GM12878 (cell line): ENCODE measurements at regions not wholly inside any gene's neighbourhood (a gene's known extent, or its start where the extent isn't known, plus 50 kb on each side); places are given as distances from the start of the nearest gene placed in this dataset.

Experiments used
- CBX3 ChIP-seq: fragments of 200-600 bp; sonication (generic); IDR thresholded peaks from 2 replicates; pipeline ENCODE4 v1.6.1; 2016; ENCODE audit warnings: low read depth, borderline replicate concordance
- CEBPB ChIP-seq, 2 experiments: fragments of 150-350 bp in 1 of 2; IDR thresholded peaks; 2 replicates each; pipeline ENCODE4 v1.6.1; 2012 to 2014; ENCODE audit warnings: low read depth in 2 of 2, low read length in 2 of 2, borderline replicate concordance in 1 of 2, inconsistent platforms in 1 of 2
- CHD1 ChIP-seq: IDR thresholded peaks from 2 replicates; pipeline ENCODE4 v1.6.1; 2012; ENCODE audit warnings: low read depth, low read length, improper control_type of control experiment
- ETV6 ChIP-seq, 2 experiments: fragments of 450-650 bp in 1 of 2; IDR thresholded peaks in 1 of 2; conservative IDR thresholded peaks in 1 of 2; 2 replicates each; pipeline ENCODE4 v1.6.1; 2014; ENCODE audit warnings: antibody characterized with exemption in 1 of 2, borderline replicate concordance in 1 of 2, low read depth in 1 of 2, mild to moderate bottlenecking in 1 of 2, moderate library complexity in 1 of 2
- HDAC2 ChIP-seq: fragments of 200-600 bp; sonication (generic); IDR thresholded peaks from 2 replicates; pipeline ENCODE4 v1.6.1; 2017
- HDAC6 ChIP-seq: fragments of 200-600 bp; sonication (generic); IDR thresholded peaks from one replicate; pipeline ENCODE4 v1.8.0; 2017; ENCODE audit warnings: antibody characterized with exemption; ENCODE audit not compliant: unreplicated experiment
- HDGF ChIP-seq: fragments of 450-650 bp; IDR thresholded peaks from 2 replicates; pipeline ENCODE4 v1.6.1; 2016; ENCODE audit warnings: antibody characterized with exemption
- JUND ChIP-seq: IDR thresholded peaks from 2 replicates; pipeline ENCODE4 v1.6.1; 2012; ENCODE audit warnings: low read depth, mild to moderate bottlenecking, low read length, improper control_type of control experiment, moderate library complexity
- MEF2A ChIP-seq: IDR thresholded peaks from 2 replicates; pipeline ENCODE4 v1.6.1; 2011; ENCODE audit warnings: low read depth, mild to moderate bottlenecking, low read length, moderate library complexity; ENCODE audit not compliant: insufficient read depth
- NBN ChIP-seq: fragments of 450-650 bp; IDR thresholded peaks from 2 replicates; pipeline ENCODE4 v1.6.1; 2016
- NFYA ChIP-seq: IDR thresholded peaks from 2 replicates; pipeline ENCODE4 v1.6.1; 2011; ENCODE audit warnings: low read depth, mild to moderate bottlenecking, low read length, improper control_type of control experiment, borderline replicate concordance
- NR2C1 ChIP-seq: fragments of 450-650 bp; IDR thresholded peaks from 2 replicates; pipeline ENCODE4 v1.6.1; 2017; ENCODE audit warnings: antibody characterized with exemption, mild to moderate bottlenecking, moderate library complexity
- NR2F1 ChIP-seq: fragments of 450-650 bp; conservative IDR thresholded peaks from 2 replicates; pipeline ENCODE4 v1.6.1; 2017; ENCODE audit warnings: mild to moderate bottlenecking
- PAX5 ChIP-seq: IDR thresholded peaks from 2 replicates; pipeline ENCODE4 v1.6.1; 2011; ENCODE audit warnings: low read depth, low read length, borderline replicate concordance
- RAD21 ChIP-seq: IDR thresholded peaks from 2 replicates; pipeline ENCODE4 v1.6.1; 2011; ENCODE audit warnings: mild to moderate bottlenecking, low read depth, low read length, moderate library complexity; ENCODE audit not compliant: insufficient read depth
- RB1 ChIP-seq: fragments of 450-650 bp; formaldehyde crosslinking; IDR thresholded peaks from 2 replicates; pipeline ENCODE4 v1.6.1; 2017; ENCODE audit warnings: mild to moderate bottlenecking, borderline replicate concordance
- RCOR1 ChIP-seq: conservative IDR thresholded peaks from 2 replicates; pipeline ENCODE4 v1.6.1; 2012; ENCODE audit warnings: low read depth, low read length, improper control_type of control experiment
- SIX5 ChIP-seq: IDR thresholded peaks from 2 replicates; pipeline ENCODE4 v1.6.1; 2011; ENCODE audit warnings: mild to moderate bottlenecking, low read depth, low read length, moderate library complexity; ENCODE audit not compliant: severe bottlenecking
- SMAD1 ChIP-seq: fragments of 450-650 bp; IDR thresholded peaks from 2 replicates; pipeline ENCODE4 v1.6.1; 2018; ENCODE audit warnings: mild to moderate bottlenecking, low read depth; ENCODE audit not compliant: partially characterized antibody
- SREBF2 ChIP-seq: IDR thresholded peaks from 2 replicates; pipeline ENCODE4 v1.6.1; 2012; ENCODE audit warnings: mild to moderate bottlenecking, low read length
- STAT3 ChIP-seq: IDR thresholded peaks from 2 replicates; pipeline ENCODE4 v1.6.1; 2011; ENCODE audit warnings: low read depth, low read length, improper control_type of control experiment
- TBL1XR1 ChIP-seq: IDR thresholded peaks from 2 replicates; pipeline ENCODE4 v1.6.1; 2012; ENCODE audit warnings: low read depth, low read length, improper control_type of control experiment
- TCF12 ChIP-seq: IDR thresholded peaks from 2 replicates; pipeline ENCODE4 v1.6.1; 2011; ENCODE audit warnings: low read depth, mild to moderate bottlenecking, low read length
- USF2 ChIP-seq: IDR thresholded peaks from 2 replicates; pipeline ENCODE4 v1.6.1; 2011; ENCODE audit warnings: low read depth, low read length, improper control_type of control experiment, borderline replicate concordance
- TF ChIP-seq, protein P1 (sequence below): IDR thresholded peaks from 2 replicates; pipeline ENCODE4 v1.6.1; 2011; ENCODE audit warnings: mild to moderate bottlenecking, low read depth, low read length, moderate library complexity; ENCODE audit not compliant: insufficient replicate concordance
- TF ChIP-seq, protein P2 (sequence below): IDR thresholded peaks from 2 replicates; pipeline ENCODE4 v1.6.1; 2011; ENCODE audit warnings: borderline replicate concordance, low read depth, mild to moderate bottlenecking, moderate library complexity, mixed read lengths, low read length; ENCODE audit not compliant: insufficient read depth; ENCODE audit errors: extremely low read length
- TF ChIP-seq, protein P3 (sequence below): fragments of 450-650 bp; IDR thresholded peaks from 2 replicates; pipeline ENCODE4 v1.6.1; 2018; ENCODE audit warnings: borderline replicate concordance, mild to moderate bottlenecking; ENCODE audit not compliant: partially characterized antibody

GRCh38 chr13:28575200-28575599 lies 80.3 kb upstream of the FLT1 start (continued):
- TF ChIP-seq, protein P1, sequence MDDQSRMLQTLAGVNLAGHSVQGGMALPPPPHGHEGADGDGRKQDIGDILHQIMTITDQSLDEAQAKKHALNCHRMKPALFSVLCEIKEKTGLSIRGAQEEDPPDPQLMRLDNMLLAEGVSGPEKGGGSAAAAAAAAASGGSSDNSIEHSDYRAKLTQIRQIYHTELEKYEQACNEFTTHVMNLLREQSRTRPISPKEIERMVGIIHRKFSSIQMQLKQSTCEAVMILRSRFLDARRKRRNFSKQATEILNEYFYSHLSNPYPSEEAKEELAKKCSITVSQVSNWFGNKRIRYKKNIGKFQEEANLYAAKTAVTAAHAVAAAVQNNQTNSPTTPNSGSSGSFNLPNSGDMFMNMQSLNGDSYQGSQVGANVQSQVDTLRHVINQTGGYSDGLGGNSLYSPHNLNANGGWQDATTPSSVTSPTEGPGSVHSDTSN, result peak; percentile 20
- no peak for TF ChIP-seq HDGF
- TF ChIP-seq, protein P2, sequence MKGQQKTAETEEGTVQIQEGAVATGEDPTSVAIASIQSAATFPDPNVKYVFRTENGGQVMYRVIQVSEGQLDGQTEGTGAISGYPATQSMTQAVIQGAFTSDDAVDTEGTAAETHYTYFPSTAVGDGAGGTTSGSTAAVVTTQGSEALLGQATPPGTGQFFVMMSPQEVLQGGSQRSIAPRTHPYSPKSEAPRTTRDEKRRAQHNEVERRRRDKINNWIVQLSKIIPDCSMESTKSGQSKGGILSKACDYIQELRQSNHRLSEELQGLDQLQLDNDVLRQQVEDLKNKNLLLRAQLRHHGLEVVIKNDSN, result no peak
- TF ChIP-seq NBN, result 0 out of 2 replicates have a peak, but pooled peaks have one; percentile 27
- TF ChIP-seq USF2, result no peak
- 0 out of 2 replicates have a peak, but pooled peaks have one; percentile 9 for TF ChIP-seq RAD21
- TF ChIP-seq NR2C1, result no peak
- TF ChIP-seq CHD1, result no peak
- no peak for TF ChIP-seq SMAD1
- TF ChIP-seq SREBF2, result no peak
- no peak for TF ChIP-seq HDAC2
- peak; percentile 43; the same call in 1 of the 2 replicates for TF ChIP-seq NR2F1
- TF ChIP-seq PAX5, result no peak
- TF ChIP-seq, protein P3, sequence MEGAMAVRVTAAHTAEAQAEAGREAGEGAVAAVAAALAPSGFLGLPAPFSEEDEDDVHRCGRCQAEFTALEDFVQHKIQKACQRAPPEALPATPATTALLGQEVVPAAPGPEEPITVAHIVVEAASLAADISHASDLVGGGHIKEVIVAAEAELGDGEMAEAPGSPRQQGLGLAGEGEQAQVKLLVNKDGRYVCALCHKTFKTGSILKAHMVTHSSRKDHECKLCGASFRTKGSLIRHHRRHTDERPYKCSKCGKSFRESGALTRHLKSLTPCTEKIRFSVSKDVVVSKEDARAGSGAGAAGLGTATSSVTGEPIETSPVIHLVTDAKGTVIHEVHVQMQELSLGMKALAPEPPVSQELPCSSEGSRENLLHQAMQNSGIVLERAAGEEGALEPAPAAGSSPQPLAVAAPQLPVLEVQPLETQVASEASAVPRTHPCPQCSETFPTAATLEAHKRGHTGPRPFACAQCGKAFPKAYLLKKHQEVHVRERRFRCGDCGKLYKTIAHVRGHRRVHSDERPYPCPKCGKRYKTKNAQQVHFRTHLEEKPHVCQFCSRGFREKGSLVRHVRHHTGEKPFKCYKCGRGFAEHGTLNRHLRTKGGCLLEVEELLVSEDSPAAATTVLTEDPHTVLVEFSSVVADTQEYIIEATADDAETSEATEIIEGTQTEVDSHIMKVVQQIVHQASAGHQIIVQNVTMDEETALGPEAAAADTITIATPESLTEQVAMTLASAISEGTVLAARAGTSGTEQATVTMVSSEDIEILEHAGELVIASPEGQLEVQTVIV, result no peak
- no peak for TF ChIP-seq SIX5
- TF ChIP-seq NFYA, result no peak
- no peak for TF ChIP-seq MEF2A
- TF ChIP-seq TBL1XR1, result no peak
- no peak for TF ChIP-seq RCOR1
- no peak for TF ChIP-seq STAT3
- no peak for TF ChIP-seq CEBPB (IDR thresholded peaks at IDR 0.05; ENCODE audit: borderline replicate concordance in 1 of 2, low read depth in 2 of 2, low read length in 2 of 2)
- TF ChIP-seq ETV6 (conservative IDR thresholded peaks at IDR 0.05 in 1 of 2, IDR thresholded peaks at IDR 0.05 in 1 of 2; ENCODE audit: borderline replicate concordance in 1 of 2, low read depth in 1 of 2), result 0 out of 4 replicates have a peak, but pooled peaks of 1 of the 2 experiments have one; percentile 27
- peak; percentile 89 for TF ChIP-seq TCF12
- no peak for TF ChIP-seq CBX3
- TF ChIP-seq JUND, result no peak
- no peak for TF ChIP-seq RB1
- no peak for TF ChIP-seq HDAC6
